HG03159 (cell line): ENCODE measurements at regions not wholly inside any gene's neighbourhood (a gene's known extent, or its start where the extent isn't known, plus 50 kb on each side); places are given as distances from the start of the nearest gene placed in this dataset.
"Not testable (repeated sequence)": the region's sequence is repeated elsewhere in the genome, so short reads cannot be mapped to it uniquely, and the experiment has no call there.

Source experiments
- ATAC-seq: cut with Tn5 transposase; IDR thresholded peaks from one replicate; pipeline ENCODE4 v1.9.1; 2021; ENCODE audit warnings: mild to moderate bottlenecking, moderate library complexity; ENCODE audit not compliant: unreplicated experiment

GRCh38 chr2:236765478-236765877 is 195.9 kb downstream of the ACKR3 start:
- no peak for ATAC-seq

DNA sequence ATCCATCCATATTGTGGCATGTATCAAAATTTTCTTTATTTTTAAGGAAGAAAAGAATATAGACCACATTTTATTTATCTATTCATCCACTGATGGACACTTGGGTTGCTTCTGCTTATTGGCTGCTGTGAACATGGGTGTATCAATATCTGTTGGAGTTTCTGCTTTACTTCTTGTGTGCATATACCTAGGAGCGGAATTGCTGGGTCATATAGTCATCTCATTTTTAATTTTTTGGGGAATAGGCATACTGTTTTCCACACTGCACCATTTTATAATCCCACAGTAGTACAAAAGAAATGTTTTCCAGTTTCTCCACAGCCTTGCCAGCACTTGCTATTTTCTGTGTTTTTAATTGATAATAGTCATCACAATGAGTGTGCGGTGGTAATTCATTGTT is 197.2 kb downstream of the ACKR3 start:
- no peak for ATAC-seq

DNA sequence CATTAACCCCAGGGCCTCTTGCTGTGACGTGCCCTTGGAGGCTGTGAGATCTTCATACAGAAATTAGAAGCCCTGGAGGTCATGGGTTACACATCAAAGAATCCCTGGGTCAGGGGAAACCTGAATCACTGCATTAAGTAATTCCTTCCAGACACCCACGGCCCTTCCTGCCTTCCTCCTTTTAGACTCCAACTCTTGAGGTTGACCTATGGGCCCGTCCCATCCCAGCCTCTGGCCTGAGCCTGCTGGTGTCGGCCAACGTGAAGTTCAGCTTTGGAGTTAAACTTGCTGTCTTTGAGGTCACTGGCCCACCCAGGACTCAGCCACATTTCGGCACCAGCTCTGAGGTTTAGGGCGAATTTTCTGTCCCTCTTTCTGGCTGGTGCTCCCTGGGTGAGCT is 198.3 kb downstream of the ACKR3 start:
- ATAC-seq: no peak

DNA sequence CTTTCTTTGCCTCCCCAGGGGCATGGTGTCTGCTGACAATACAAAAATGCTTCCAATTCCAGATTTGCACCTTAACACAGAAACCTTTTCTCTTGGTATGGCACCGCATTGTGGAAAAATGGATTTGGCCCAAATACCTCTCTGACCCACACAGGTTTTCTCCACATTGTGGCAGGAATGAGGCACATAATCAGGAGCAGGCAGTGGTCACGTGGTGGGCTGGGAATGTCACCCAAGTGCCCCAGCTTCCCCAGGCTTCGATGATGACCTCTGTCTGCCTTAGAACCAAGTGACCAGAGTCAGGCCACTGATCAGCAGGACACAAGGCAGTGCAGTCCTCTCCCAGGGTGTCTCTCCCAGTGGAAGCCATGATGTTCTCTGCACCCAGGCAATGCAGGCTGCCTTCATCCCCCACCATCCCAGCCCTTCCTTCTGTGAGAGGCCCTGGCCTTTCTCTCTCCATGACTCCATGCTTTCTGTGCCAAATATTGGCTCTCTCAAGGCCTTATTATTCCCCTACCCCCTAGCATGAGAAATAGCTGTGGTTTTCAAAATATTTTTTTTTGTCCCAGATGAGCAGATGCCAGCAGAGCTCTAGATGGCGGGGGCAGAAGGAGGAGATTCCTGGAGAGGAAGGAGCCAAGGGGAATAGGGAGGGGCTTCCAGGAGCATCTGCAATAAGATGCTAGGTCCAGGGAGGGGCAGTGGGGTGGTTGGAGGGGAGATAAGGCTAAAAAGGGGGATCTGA is 198.9 kb downstream of the ACKR3 start:
- ATAC-seq: no peak

DNA sequence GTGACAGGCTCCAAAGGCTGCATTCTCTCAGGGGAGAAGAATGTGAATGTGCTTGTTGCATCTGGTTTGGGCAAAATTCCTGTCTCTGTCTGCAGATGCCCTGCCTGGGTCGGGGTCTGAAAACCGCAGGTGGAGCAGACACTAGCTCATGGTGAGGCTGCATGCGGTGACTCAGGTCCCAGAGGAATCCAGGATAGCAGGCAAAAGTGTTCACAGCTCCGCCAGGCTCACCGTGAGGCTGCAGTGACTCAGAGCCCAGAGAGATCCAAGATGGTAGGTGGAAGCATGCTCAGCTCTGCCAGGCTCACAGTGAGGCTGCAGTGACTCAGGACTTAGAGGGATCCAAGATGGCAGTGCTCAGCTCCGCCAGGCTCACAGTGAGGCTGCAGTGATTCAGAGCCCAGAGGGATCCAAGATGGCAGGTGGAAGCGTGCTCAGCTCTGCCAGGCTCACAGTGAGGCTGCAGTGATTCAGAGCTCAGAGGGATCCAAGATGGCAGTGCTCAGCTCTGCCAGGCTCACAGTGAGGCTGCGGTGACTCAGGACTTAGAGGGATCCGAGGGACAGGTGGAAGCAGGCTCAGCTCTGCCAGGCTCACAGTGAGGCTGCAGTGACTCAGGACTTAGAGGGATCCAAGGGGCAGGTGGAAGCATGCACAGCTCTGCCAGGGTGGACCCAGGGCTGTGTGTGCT is 200.5 kb downstream of the ACKR3 start:
- ATAC-seq: no peak

GRCh38 chr2:236772220-236772837 is 202.7 kb downstream of the ACKR3 start:
- ATAC-seq: no peak

DNA sequence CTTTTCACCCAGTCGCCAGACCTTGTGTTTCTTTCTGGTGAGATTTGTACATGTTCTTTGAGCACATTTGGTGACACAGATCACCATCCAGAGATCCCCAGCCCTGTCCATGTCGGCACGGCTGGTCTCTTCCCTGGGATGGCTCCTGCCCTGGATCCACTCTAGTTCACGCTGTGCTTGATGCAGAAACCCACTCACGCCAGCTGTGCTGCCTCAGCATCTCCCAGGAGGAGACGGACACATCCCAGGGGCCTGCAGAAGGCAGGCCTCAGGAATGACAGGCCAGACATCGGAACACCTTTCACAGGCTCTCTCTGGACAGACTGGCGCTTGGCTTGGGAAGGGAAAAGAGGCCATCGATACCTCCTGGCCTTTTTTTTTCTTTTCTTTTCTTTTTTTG is 203.6 kb downstream of the ACKR3 start:
- no peak for ATAC-seq

- no peak for ATAC-seq
Observed at GRCh38 chr2:236774171-236774570, 204.5 kb downstream of the ACKR3 start.

GRCh38 chr2:236775511-236775910 is 205.9 kb downstream of the ACKR3 start:
- no peak for ATAC-seq

DNA sequence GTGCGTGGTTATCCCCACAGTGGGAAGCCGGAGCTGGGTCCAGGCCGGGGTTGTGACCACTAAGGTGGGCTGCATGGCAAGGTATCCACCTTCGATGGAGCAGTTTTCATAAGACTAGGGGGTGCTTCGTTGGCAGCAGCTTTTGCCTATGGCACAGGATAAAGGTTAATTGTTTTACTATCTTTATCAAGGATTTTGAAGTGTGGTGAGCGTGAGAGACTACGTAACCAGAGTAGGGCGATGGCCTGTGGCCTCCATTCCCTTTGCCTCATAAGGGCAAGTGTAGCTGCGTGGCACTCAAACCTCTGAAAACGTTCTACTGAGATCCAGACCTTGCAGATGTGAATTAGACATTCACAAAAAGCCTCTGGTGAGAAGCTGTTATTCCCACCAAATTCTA is 206.6 kb downstream of the ACKR3 start:
- no peak for ATAC-seq

- no peak for ATAC-seq
Observed at GRCh38 chr2:236776695-236777251, 207.1 kb downstream of the ACKR3 start.

DNA sequence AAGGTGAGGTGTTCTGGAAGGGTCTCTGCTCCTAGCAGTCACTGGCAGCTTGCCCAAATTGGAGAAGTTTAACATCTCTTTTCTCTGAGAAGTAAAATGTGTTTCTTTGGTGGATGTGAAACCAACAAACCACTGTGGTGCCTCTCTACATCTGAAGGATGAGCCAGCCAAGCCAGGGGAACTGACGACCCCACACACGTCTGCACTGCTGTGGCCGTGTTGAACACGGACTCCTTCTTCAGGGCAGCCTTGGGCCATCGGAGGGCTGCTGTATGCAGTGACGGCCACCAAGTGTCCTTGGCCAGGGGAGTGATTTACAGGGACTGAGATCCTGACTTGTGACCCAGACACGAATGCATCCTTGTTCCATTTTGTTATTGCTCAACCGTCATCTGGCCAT is 207.8 kb downstream of the ACKR3 start:
- ATAC-seq: no peak

- ATAC-seq: no peak
Observed at GRCh38 chr2:236781933-236782816, 212.6 kb downstream of the ACKR3 start.

GRCh38 chr2:236782938-236783337 is 213.3 kb downstream of the ACKR3 start:
- ATAC-seq: no peak

- no peak for ATAC-seq
Observed at GRCh38 chr2:236783417-236784020, 213.9 kb downstream of the ACKR3 start.

DNA sequence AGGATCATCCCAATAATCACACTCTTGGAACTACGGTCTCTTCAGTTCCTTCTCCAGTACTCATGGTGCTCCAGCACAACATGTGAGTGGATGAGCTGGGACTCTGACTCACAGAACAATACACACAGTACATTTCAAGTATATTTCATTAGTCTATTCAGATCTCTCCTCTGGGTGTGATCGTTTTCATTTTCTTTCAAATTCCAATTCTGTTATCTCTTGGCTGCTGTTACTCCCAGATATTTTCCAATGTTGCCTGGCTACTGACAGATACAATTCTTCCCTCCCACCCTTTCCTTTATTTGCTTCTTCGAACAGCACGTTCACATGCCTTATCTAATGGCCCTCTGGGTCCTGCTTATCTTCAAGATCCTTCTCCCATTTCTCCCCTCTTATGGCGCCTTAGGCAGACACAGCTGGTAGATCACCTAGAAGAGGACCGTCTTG is 216.0 kb downstream of the ACKR3 start:
- ATAC-seq: no peak

DNA sequence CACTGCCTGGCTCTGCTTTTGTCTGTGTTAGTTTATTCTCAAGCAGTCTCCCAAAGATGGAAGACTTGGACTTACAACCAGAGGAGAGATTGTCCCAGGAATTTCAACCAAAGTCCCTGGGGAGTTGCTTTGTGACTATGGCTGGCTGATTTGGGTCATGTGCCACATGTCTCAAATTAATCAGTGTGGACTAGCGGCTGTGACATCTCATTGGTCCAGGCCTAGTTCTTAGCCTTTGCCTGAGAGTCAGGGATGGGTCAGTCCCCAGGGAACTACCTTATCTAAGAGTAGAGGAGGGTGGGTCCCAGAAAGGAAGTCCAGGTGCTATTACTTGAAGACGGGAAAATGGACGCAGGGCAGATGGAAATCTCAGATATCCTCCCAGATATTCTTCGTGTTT is 217.1 kb downstream of the ACKR3 start:
- ATAC-seq: no peak

GRCh38 chr2:236787376-236787775 is 217.8 kb downstream of the ACKR3 start:
- ATAC-seq: not testable (repeated sequence)

DNA sequence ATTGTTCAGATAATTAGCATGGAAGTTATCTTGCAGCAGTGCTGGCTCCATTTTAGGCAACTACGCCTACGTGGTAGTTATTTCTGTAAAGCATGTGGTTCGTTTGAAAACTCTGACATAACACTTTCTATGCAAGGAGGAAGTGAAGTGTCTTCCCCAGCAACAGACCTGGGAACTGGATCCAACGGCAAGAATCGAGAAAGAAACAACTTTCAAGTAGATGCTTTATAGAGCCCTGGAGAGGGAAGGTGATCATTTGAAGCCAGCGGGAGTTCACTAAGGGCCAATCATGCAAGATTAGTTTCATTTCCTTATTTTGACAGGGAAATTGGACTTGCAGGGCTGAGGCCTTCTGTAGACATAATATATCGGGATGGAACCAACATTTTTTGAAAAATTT is 218.3 kb downstream of the ACKR3 start:
- ATAC-seq: no peak

GRCh38 chr2:236790963-236791362 is 221.3 kb downstream of the ACKR3 start:
- ATAC-seq: no peak
